ENCODE measurements at regions not wholly inside any gene's neighbourhood (a gene's known extent, or its start where the extent isn't known, plus 50 kb on each side); places are given as distances from the start of the nearest gene placed in this dataset.

GRCh38 chr6:8315154-8315553 is 120.2 kb downstream of the SLC35B3 start:
- no peak for TF ChIP-seq REST (IDR thresholded peaks at IDR 0.05; ENCODE audit: unreplicated experiment)
- no peak for TF ChIP-seq ZNF114 (CRISPR knock-in tag; IDR thresholded peaks at IDR 0.05)
- no peak for TF ChIP-seq ETS1 (IDR thresholded peaks at IDR 0.05)
- no peak for TF ChIP-seq CREB1 (CRISPR knock-in tag; IDR thresholded peaks at IDR 0.05; ENCODE audit: low read depth)
- TF ChIP-seq CTCF (conservative IDR thresholded peaks at IDR 0.05; ENCODE audit: low read depth in 2 of 2) = no peak
- no peak for TF ChIP-seq JUNB (IDR thresholded peaks at IDR 0.05; ENCODE audit: unreplicated experiment)
- no peak for TF ChIP-seq EZH2phosphoT487 (IDR thresholded peaks at IDR 0.05; ENCODE audit: unreplicated experiment)
- TF ChIP-seq POLR2AphosphoS5 (IDR thresholded peaks at IDR 0.05; ENCODE audit: low read depth) = no peak
- no peak for TF ChIP-seq EZH2 (IDR thresholded peaks at IDR 0.05; ENCODE audit: low read depth, unreplicated experiment)
- TF ChIP-seq NANOG (IDR thresholded peaks at IDR 0.05; ENCODE audit: borderline replicate concordance) = no peak
- no peak for TF ChIP-seq ZNF462 (CRISPR knock-in tag; IDR thresholded peaks at IDR 0.05)
- no peak for TF ChIP-seq ZNF331 (CRISPR knock-in tag; IDR thresholded peaks at IDR 0.05; ENCODE audit: low read depth)
- no peak for TF ChIP-seq STAT1 (IDR thresholded peaks at IDR 0.05; ENCODE audit: unreplicated experiment)
- H3K27ac Mint-ChIP-seq = no peak overlapping the region
- no peaks in the 10 kb centered on the region for H4K20me1 ChIP-seq (replicated peaks; ENCODE audit: insufficient read depth)
- H3K9me2 ChIP-seq (ENCODE audit: insufficient read depth) = no peaks in the 10 kb centered on the region
- ATAC-seq (no peak), DNase-seq (ENCODE audit: low spot score) (peak; percentile 6)
- H2AFZ ChIP-seq = peak overlapping the region; percentile 81
- H3K4me1 ChIP-seq (ENCODE audit: insufficient read depth) = no peaks in the 10 kb centered on the region
- H3F3A ChIP-seq (replicated peaks; ENCODE audit: low read depth) = no peaks in the 10 kb centered on the region
- no peak overlapping the region for H3K4me2 ChIP-seq
- peaks cover 2% of the 10 kb centered on the region; the same call in 1 of the 3 replicates for H3K36me3 Mint-ChIP-seq (ENCODE audit: low read depth)
- no peaks in the 10 kb centered on the region for H3K27me3 ChIP-seq (ENCODE audit: insufficient read depth)
- H3K4me3 Mint-ChIP-seq = no peak overlapping the region
- peaks cover 5% of the 10 kb centered on the region for H3K27me3 Mint-ChIP-seq (ENCODE audit: insufficient read depth, low read depth, poor library complexity)
- no peak overlapping the region for H3K4me3 ChIP-seq
- no peaks in the 10 kb centered on the region for H3K79me2 ChIP-seq (replicated peaks; ENCODE audit: insufficient read depth)
- no peaks in the 10 kb centered on the region for H3K36me3 ChIP-seq (ENCODE audit: insufficient read depth)
- peaks cover 14% of the 10 kb centered on the region; the same call in 2 of the 3 replicates for H3K9me3 Mint-ChIP-seq
- no peak overlapping the region for H3K27ac ChIP-seq (ENCODE audit: low read depth)
- H3K4me1 Mint-ChIP-seq = peaks cover 6% of the 10 kb centered on the region; the same call in 2 of the 3 replicates

Measured in GM23338 (cell line).